HG02642 (cell line): ENCODE measurements at regions not wholly inside any gene's neighbourhood (a gene's known extent, or its start where the extent isn't known, plus 50 kb on each side); places are given as distances from the start of the nearest gene placed in this dataset.
"Not testable (repeated sequence)": the region's sequence is repeated elsewhere in the genome, so short reads cannot be mapped to it uniquely, and the experiment has no call there.

ENCODE experiments used
- ATAC-seq: cut with Tn5 transposase; IDR thresholded peaks from one replicate; pipeline ENCODE4 v1.9.1; 2021; ENCODE audit warnings: mild to moderate bottlenecking; ENCODE audit not compliant: unreplicated experiment, poor library complexity

- ATAC-seq, result no peak
Observed at GRCh38 chr2:180570864-180571263, 409.5 kb upstream of the UBE2E3 start.

- no peak for ATAC-seq
Observed at GRCh38 chr2:180564051-180564450, 416.4 kb upstream of the UBE2E3 start.

- no peak for ATAC-seq
Observed at GRCh38 chr2:180562378-180562777, 418.0 kb upstream of the UBE2E3 start.

GRCh38 chr2:180559771-180560170 is 420.6 kb upstream of the UBE2E3 start:
- ATAC-seq, result no peak

GRCh38 chr2:180559038-180559437 is 421.4 kb upstream of the UBE2E3 start:
- no peak for ATAC-seq

GRCh38 chr2:180555391-180555965 is 424.9 kb upstream of the UBE2E3 start:
- no peak for ATAC-seq

GRCh38 chr2:180554330-180554729 is 426.1 kb upstream of the UBE2E3 start:
- ATAC-seq, result no peak

- ATAC-seq, result no peak
Observed at GRCh38 chr2:180553094-180553715, 427.2 kb upstream of the UBE2E3 start.

GRCh38 chr2:180542511-180542910 is 437.9 kb upstream of the UBE2E3 start:
- ATAC-seq, result no peak

- ATAC-seq, result no peak
Observed at GRCh38 chr2:180540761-180541160, 439.6 kb upstream of the UBE2E3 start.

GRCh38 chr2:180539541-180539940 is 440.9 kb upstream of the UBE2E3 start:
- no peak for ATAC-seq

GRCh38 chr2:180535289-180535688 is 445.1 kb upstream of the UBE2E3 start:
- ATAC-seq, result no peak

- not testable (repeated sequence) for ATAC-seq
Observed at GRCh38 chr2:180531787-180532186, 448.6 kb upstream of the UBE2E3 start.

- ATAC-seq, result no peak
Observed at GRCh38 chr2:180524499-180524898, 455.9 kb upstream of the UBE2E3 start.

- no peak for ATAC-seq
Observed at GRCh38 chr2:180523621-180524340, 456.6 kb upstream of the UBE2E3 start.

GRCh38 chr2:180520921-180521581 is 459.4 kb upstream of the UBE2E3 start:
- ATAC-seq, result no peak

- no peak for ATAC-seq
Observed at GRCh38 chr2:180520206-180520605, 460.2 kb upstream of the UBE2E3 start.

- no peak for ATAC-seq
Observed at GRCh38 chr2:180519276-180519675, 461.1 kb upstream of the UBE2E3 start.

- ATAC-seq, result no peak
Observed at GRCh38 chr2:180516232-180516631, 464.2 kb upstream of the UBE2E3 start.

GRCh38 chr2:180513389-180513788 is 467.0 kb upstream of the UBE2E3 start:
- no peak for ATAC-seq

GRCh38 chr2:180508458-180508857 is 471.9 kb upstream of the UBE2E3 start:
- no peak for ATAC-seq
